B cell (primary cell): ENCODE measurements at regions not wholly inside any gene's neighbourhood (a gene's known extent, or its start where the extent isn't known, plus 50 kb on each side); places are given as distances from the start of the nearest gene placed in this dataset.

Source experiments
- ATAC-seq: fragments of 200-7000 bp; cut with Tn5 transposase; one replicate; pipeline ENCODE4 v1.10.0; 2021; ENCODE audit warnings: low read depth, mild to moderate bottlenecking, moderate number of reproducible peaks, moderate library complexity
- CTCF ChIA-PET: fragments of 350-600 bp; sonication (Branson Sonifier 250); formaldehyde crosslinking; loops from one replicate; lab custom pipeline; 2021; ENCODE audit warnings: antibody characterized with exemption, inconsistent platforms; lab: Charles Lee
- POLR2A ChIA-PET: fragments of 350-600 bp; sonication (Branson Sonifier 250); formaldehyde crosslinking; loops from one replicate; lab custom pipeline; 2021; ENCODE audit warnings: antibody characterized with exemption; lab: Charles Lee
- DNase-seq: peaks from one replicate; pipeline ENCODE4 v3.0.0; 2013
- H2AFZ ChIP-seq: 2 replicates; pipeline ENCODE4 v1.6.1; 2012; ENCODE audit warnings: mild to moderate bottlenecking, low read depth, low read length; ENCODE audit not compliant: insufficient read depth, poor library complexity, severe bottlenecking
- H3K27ac ChIP-seq, 2 donors: 1 replicate in 1 of 2; 2 replicates in 1 of 2; pipeline ENCODE4 v1.5.1; 2012 to 2013; ENCODE audit warnings: low read length in 2 of 2, mild to moderate bottlenecking in 2 of 2, moderate library complexity in 1 of 2
- H3K27me3 ChIP-seq, 4 experiments: fragments of 200-600 bp in 1 of 4; sonication (generic) in 1 of 4; replicated peaks in 1 of 4; 1 replicate in 2 of 4; 2 replicates in 2 of 4; pipeline versions ENCODE4 v1.6.1 to v1.7.0; 2013 to 2016; ENCODE audit warnings: low read length in 3 of 4, mild to moderate bottlenecking in 2 of 4, mixed read lengths in 1 of 4, moderate library complexity in 1 of 4; ENCODE audit not compliant: insufficient read depth in 4 of 4, control insufficient read depth in 3 of 4; ENCODE audit errors: control extremely low read depth in 1 of 4
- H3K36me3 ChIP-seq, 2 experiments: replicated peaks in 1 of 2; 1 replicate in 1 of 2; 2 replicates in 1 of 2; pipeline versions ENCODE4 v1.6.1 to v1.7.1; 2013; ENCODE audit warnings: low read length in 1 of 2; ENCODE audit not compliant: insufficient read depth in 2 of 2, control insufficient read depth in 1 of 2; ENCODE audit errors: control extremely low read depth in 1 of 2, extremely low read depth in 1 of 2
- H3K4me1 ChIP-seq, 2 donors: fragments of 200-600 bp in 1 of 2; sonication (generic) in 1 of 2; 1 replicate in 1 of 2; 2 replicates in 1 of 2; pipeline versions ENCODE4 v1.5.1 to v1.6.1; 2013 to 2017; ENCODE audit warnings: low read length in 2 of 2; ENCODE audit not compliant: control insufficient read depth in 2 of 2, insufficient read depth in 2 of 2
- H3K4me2 ChIP-seq: replicated peaks from 2 replicates; pipeline ENCODE3; 2012; ENCODE audit warnings: mild to moderate bottlenecking, low read depth, low read length; ENCODE audit not compliant: poor library complexity, severe bottlenecking
- H3K4me3 ChIP-seq, 5 experiments: fragments of 200-600 bp in 1 of 5; sonication (generic) in 1 of 5; 1 replicate in 3 of 5; 2 replicates in 2 of 5; pipeline versions ENCODE4 v1.5.1 to v1.7.0; 2011 to 2016; ENCODE audit warnings: low read length in 4 of 5, mild to moderate bottlenecking in 4 of 5, low read depth in 2 of 5, control low read depth in 1 of 5, moderate library complexity in 1 of 5; ENCODE audit not compliant: insufficient read depth in 1 of 5; ENCODE audit errors: control extremely low read depth in 1 of 5, extremely low read depth in 1 of 5
- H3K79me2 ChIP-seq: fragments of 200-600 bp; sonication (generic); one replicate; pipeline ENCODE4 v1.6.0; 2016; ENCODE audit warnings: low read length; ENCODE audit not compliant: control insufficient read depth, insufficient read depth
- H3K9ac ChIP-seq: fragments of 200-600 bp; sonication (generic); 2 replicates; pipeline ENCODE4 v1.6.1; 2017; ENCODE audit warnings: mild to moderate bottlenecking, low read length, moderate library complexity
- H3K9me3 ChIP-seq, 3 donors: one replicate each; pipeline versions ENCODE4 v1.6.1 to v1.7.1; 2013; ENCODE audit warnings: low read length in 2 of 3; ENCODE audit not compliant: control insufficient read depth in 2 of 3, insufficient read depth in 1 of 3; ENCODE audit errors: control extremely low read depth in 1 of 3
- H4K20me1 ChIP-seq: 2 replicates; pipeline ENCODE4 v1.6.0; 2012; ENCODE audit warnings: mild to moderate bottlenecking, low read length; ENCODE audit not compliant: insufficient read depth, control insufficient read depth, poor library complexity, severe bottlenecking
- H3K27ac Mint-ChIP-seq: one replicate; pipeline ENCODE4 v1.8.0; 2021; ENCODE audit warnings: mixed read lengths
- H3K27me3 Mint-ChIP-seq: one replicate; pipeline ENCODE4 v1.8.0; 2021; ENCODE audit warnings: mixed read lengths
- H3K4me1 Mint-ChIP-seq: one replicate; pipeline ENCODE4 v1.8.0; 2021; ENCODE audit warnings: mixed read lengths
- H3K4me3 Mint-ChIP-seq: one replicate; pipeline ENCODE4 v1.8.0; 2021; ENCODE audit warnings: mixed read lengths
- H3K9me3 Mint-ChIP-seq: one replicate; pipeline ENCODE4 v1.8.0; 2022; ENCODE audit warnings: mixed read lengths; ENCODE audit not compliant: insufficient read depth
- EZH2 ChIP-seq: IDR thresholded peaks from 2 replicates; pipeline ENCODE4 v1.6.1; 2012; ENCODE audit warnings: borderline replicate concordance, low read depth, mild to moderate bottlenecking, moderate library complexity, low read length; ENCODE audit not compliant: insufficient read depth, poor library complexity, severe bottlenecking
- intact Hi-C: fragments of 100-400 bp; cut with micrococcal nuclease; formaldehyde crosslinking; loops from one replicate; pipeline ENCODE4 v1.10.0; 2022
- TF ChIP-seq, protein P1 (sequence below): fragments of 200-600 bp; IDR thresholded peaks from one replicate; pipeline ENCODE4 v1.8.0; 2022; ENCODE audit warnings: antibody characterized with exemption, mild to moderate bottlenecking

DNA sequence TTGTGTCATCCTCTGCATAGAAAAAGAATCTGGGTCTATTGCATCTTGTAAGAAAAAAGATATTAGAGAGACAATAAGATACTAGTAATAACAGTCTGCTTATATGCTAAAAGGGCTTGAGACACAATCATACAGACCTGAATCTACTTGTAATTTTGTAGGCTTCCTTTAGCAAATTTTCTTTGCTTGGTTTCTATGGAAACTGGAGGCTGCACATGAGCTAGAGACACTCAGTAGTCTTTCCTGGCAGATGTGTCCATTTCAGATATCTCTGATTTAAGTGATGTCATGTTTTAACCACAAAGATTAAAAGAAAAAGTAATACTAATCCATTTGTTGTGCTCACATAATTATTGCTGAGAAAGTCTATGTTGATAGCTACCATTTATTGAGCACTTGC lies 123.9 kb upstream of the GNAO1 start:
- intact Hi-C loops, result no loop called here
- Histone ChIP-seq H3K27me3 (peaks cover 0 to 7% (median 0%) of the 10 kb centered on the region in 4 experiments), H3K9ac (no peak overlapping the region), H3K79me2 (no peaks in the 10 kb centered on the region), H4K20me1 (no peaks in the 10 kb centered on the region), H3K4me2 (no peak overlapping the region), H3K36me3 (no peaks in the 10 kb centered on the region), H3K27ac (no peak overlapping the region), H2AFZ (no peak overlapping the region), H3K9me3 (no peaks in the 10 kb centered on the region), H3K4me1 (no peaks in the 10 kb centered on the region), H3K4me3 (no peak overlapping the region)
- H3K4me1 Mint-ChIP-seq, result no peaks in the 10 kb centered on the region
- TF ChIP-seq, protein P1, sequence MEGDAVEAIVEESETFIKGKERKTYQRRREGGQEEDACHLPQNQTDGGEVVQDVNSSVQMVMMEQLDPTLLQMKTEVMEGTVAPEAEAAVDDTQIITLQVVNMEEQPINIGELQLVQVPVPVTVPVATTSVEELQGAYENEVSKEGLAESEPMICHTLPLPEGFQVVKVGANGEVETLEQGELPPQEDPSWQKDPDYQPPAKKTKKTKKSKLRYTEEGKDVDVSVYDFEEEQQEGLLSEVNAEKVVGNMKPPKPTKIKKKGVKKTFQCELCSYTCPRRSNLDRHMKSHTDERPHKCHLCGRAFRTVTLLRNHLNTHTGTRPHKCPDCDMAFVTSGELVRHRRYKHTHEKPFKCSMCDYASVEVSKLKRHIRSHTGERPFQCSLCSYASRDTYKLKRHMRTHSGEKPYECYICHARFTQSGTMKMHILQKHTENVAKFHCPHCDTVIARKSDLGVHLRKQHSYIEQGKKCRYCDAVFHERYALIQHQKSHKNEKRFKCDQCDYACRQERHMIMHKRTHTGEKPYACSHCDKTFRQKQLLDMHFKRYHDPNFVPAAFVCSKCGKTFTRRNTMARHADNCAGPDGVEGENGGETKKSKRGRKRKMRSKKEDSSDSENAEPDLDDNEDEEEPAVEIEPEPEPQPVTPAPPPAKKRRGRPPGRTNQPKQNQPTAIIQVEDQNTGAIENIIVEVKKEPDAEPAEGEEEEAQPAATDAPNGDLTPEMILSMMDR, result no peak
- no peaks in the 10 kb centered on the region for H3K9me3 Mint-ChIP-seq
- H3K27me3 Mint-ChIP-seq, result peaks cover 10% of the 10 kb centered on the region
- no peak overlapping the region for H3K27ac Mint-ChIP-seq
- no peak overlapping the region for H3K4me3 Mint-ChIP-seq
- DNase-seq (no peak), ATAC-seq (no peak)
- ChIA-PET CTCF (interaction anchor here (0.8 kb wide), 1 partner anchor 46 kb away, joined by 3 read pairs; no protein-coding TSS in a partner anchor), POLR2A (no interaction called here)

DNA sequence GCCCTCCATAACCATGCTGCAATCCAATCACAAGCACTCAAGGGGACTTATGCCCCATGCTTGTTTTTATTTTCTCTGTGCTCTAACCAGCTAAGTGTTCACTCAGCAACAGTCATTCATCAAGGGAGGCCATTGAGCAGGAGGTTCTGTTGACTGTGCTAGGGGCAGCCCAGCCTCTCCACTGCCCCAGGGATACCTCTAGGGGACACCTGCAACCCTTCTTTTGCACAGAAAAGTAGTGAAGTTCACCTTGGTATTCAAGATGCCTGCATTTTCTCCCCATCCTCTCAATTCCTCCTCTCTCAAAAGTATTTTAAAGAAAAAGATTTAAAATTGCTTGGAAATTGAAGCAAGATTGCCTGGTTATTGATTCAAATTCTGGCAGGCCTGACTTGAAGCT lies 124.7 kb upstream of the GNAO1 start:
- no peak overlapping the region for H3K27ac ChIP-seq
- H3K4me1 Mint-ChIP-seq, result no peaks in the 10 kb centered on the region
- peaks cover 0 to 3% (median 0%) of the 10 kb centered on the region in 4 experiments for H3K27me3 ChIP-seq
- intact Hi-C loops, result no loop called here
- H3K27ac Mint-ChIP-seq, result no peak overlapping the region
- H3K36me3 ChIP-seq, result no peaks in the 10 kb centered on the region
- H3K9me3 ChIP-seq, result no peaks in the 10 kb centered on the region
- no peak overlapping the region for H3K4me3 Mint-ChIP-seq
- H3K9me3 Mint-ChIP-seq, result no peaks in the 10 kb centered on the region
- DNase-seq, result no peak
- no peak for ATAC-seq
- TF ChIP-seq, protein P1, result no peak
- no peak for TF ChIP-seq EZH2
- H3K4me3 ChIP-seq, result no peak overlapping the region
- H2AFZ ChIP-seq, result no peak overlapping the region
- H3K4me1 ChIP-seq, result no peaks in the 10 kb centered on the region
- ChIA-PET POLR2A (no interaction called here), CTCF (no interaction called here)
- no peak overlapping the region for H3K4me2 ChIP-seq
- no peaks in the 10 kb centered on the region for H3K79me2 ChIP-seq
- no peaks in the 10 kb centered on the region for H4K20me1 ChIP-seq
- no peak overlapping the region for H3K9ac ChIP-seq
- peaks cover 10% of the 10 kb centered on the region for H3K27me3 Mint-ChIP-seq
